Naive thymus-derived CD4-positive, alpha-beta T cell (primary cell): ENCODE measurements at regions not wholly inside any gene's neighbourhood (a gene's known extent, or its start where the extent isn't known, plus 50 kb on each side); places are given as distances from the start of the nearest gene placed in this dataset.

Experiments used
- ATAC-seq: fragments of 150-1000 bp; cut with Tn5 transposase; 2 replicates; pipeline ENCODE4 v1.10.0; 2021; ENCODE audit warnings: mild to moderate bottlenecking, moderate library complexity
- CTCF ChIA-PET: fragments of 350-600 bp; sonication (Branson Sonifier 250); formaldehyde crosslinking; loops from one replicate; lab custom pipeline; 2021; ENCODE audit warnings: antibody characterized with exemption; lab: Charles Lee
- POLR2A ChIA-PET: fragments of 350-600 bp; sonication (Branson Sonifier 250); formaldehyde crosslinking; loops from one replicate; lab custom pipeline; 2021; ENCODE audit warnings: antibody characterized with exemption, inconsistent platforms; lab: Charles Lee
- DNase-seq, 9 donors: peaks; one replicate each; pipeline versions ENCODE4 v3.0.0 to v3.0.0-alpha.2; 2020 to 2022; ENCODE audit warnings: mixed read lengths in 1 of 9
- H3K27ac ChIP-seq: one replicate; pipeline ENCODE4 v1.7.0; 2013; ENCODE audit warnings: mild to moderate bottlenecking, low read depth, low read length, moderate library complexity
- H3K27me3 ChIP-seq, 2 donors: one replicate each; pipeline ENCODE4 v1.7.0; 2013; ENCODE audit warnings: low read length in 2 of 2, mild to moderate bottlenecking in 2 of 2, moderate library complexity in 2 of 2; ENCODE audit not compliant: control insufficient read depth in 2 of 2, insufficient read depth in 2 of 2
- H3K36me3 ChIP-seq, 3 experiments: 1 replicate in 2 of 3; 2 replicates in 1 of 3; pipeline ENCODE4 v1.7.0; 2013; ENCODE audit warnings: low read length in 3 of 3, mild to moderate bottlenecking in 3 of 3, moderate library complexity in 1 of 3; ENCODE audit not compliant: insufficient read depth in 3 of 3, control insufficient read depth in 2 of 3
- H3K4me1 ChIP-seq, 2 donors: one replicate each; pipeline ENCODE4 v1.7.0; 2013; ENCODE audit warnings: low read length in 2 of 2, mild to moderate bottlenecking in 2 of 2, moderate library complexity in 1 of 2; ENCODE audit not compliant: control insufficient read depth in 2 of 2, insufficient read depth in 2 of 2
- H3K4me3 ChIP-seq: 2 replicates; pipeline ENCODE4 v1.7.0; 2013; ENCODE audit warnings: mild to moderate bottlenecking, low read length
- H3K9me3 ChIP-seq, 3 experiments: 1 replicate in 2 of 3; 2 replicates in 1 of 3; pipeline ENCODE4 v1.7.0; 2013; ENCODE audit warnings: low read length in 3 of 3; ENCODE audit not compliant: control insufficient read depth in 2 of 3
- H3K27ac Mint-ChIP-seq, 9 donors: one replicate each; pipeline ENCODE4 v1.8.0; 2020 to 2022; ENCODE audit warnings: mixed read lengths in 9 of 9, mild to moderate bottlenecking in 8 of 9, moderate library complexity in 5 of 9, inconsistent platforms in 2 of 9
- H3K27me3 Mint-ChIP-seq, 5 donors: one replicate each; pipeline ENCODE4 v1.8.0; 2021 to 2022; ENCODE audit warnings: mixed read lengths in 5 of 5, mild to moderate bottlenecking in 1 of 5
- H3K36me3 Mint-ChIP-seq, 5 donors: one replicate each; pipeline ENCODE4 v1.8.0; 2020 to 2022; ENCODE audit warnings: mixed read lengths in 5 of 5, mild to moderate bottlenecking in 3 of 5, inconsistent platforms in 1 of 5
- H3K4me1 Mint-ChIP-seq, 7 donors: one replicate each; pipeline ENCODE4 v1.8.0; 2020 to 2022; ENCODE audit warnings: mixed read lengths in 7 of 7, mild to moderate bottlenecking in 3 of 7, inconsistent platforms in 1 of 7
- H3K4me3 Mint-ChIP-seq, 10 donors: one replicate each; pipeline ENCODE4 v1.8.0; 2020 to 2022; ENCODE audit warnings: mild to moderate bottlenecking in 10 of 10, mixed read lengths in 10 of 10, moderate library complexity in 6 of 10, inconsistent platforms in 2 of 10
- H3K9me3 Mint-ChIP-seq, 11 donors: one replicate each; pipeline ENCODE4 v1.8.0; 2020 to 2022; ENCODE audit warnings: mixed read lengths in 11 of 11, mild to moderate bottlenecking in 4 of 11, inconsistent platforms in 1 of 11, moderate library complexity in 1 of 11
- intact Hi-C, 2 donors: fragments of 100-400 bp; cut with micrococcal nuclease; formaldehyde crosslinking; loops; one replicate each; pipeline ENCODE4 v1.15.1; 2023

- Mint-ChIP-seq H3K4me1 (peaks cover 10 to 32% (median 15%) of the 10 kb centered on the region in 7 donors), H3K9me3 (peaks cover 0 to 10% (median 0%) of the 10 kb centered on the region in 11 donors), H3K4me3 (peak overlapping the region in 1 of 10 donors; percentile 20), H3K36me3 (peaks cover 0 to 20% (median 7%) of the 10 kb centered on the region in 5 donors), H3K27me3 (no peaks in the 10 kb centered on the region), H3K27ac (no peak overlapping the region)
- no peak overlapping the region for H3K27ac ChIP-seq
- H3K9me3 ChIP-seq = peaks cover 0 to 4% (median 0%) of the 10 kb centered on the region in 3 experiments
- no peak for ATAC-seq
- intact Hi-C loops = no loop called here
- no peaks in the 10 kb centered on the region for H3K36me3 ChIP-seq
- no peaks in the 10 kb centered on the region for H3K4me1 ChIP-seq
- no peak overlapping the region for H3K4me3 ChIP-seq
- CTCF ChIA-PET = no interaction called here
- no peaks in the 10 kb centered on the region for H3K27me3 ChIP-seq
- POLR2A ChIA-PET = no interaction called here
- no peak for DNase-seq
These were observed 199.6 kb downstream of the BCL11B start for GRCh38 chr14:99072433-99072832.

- Mint-ChIP-seq H3K9me3 (peaks cover 0 to 10% (median 0%) of the 10 kb centered on the region in 11 donors), H3K27ac (no peak overlapping the region), H3K27me3 (no peaks in the 10 kb centered on the region), H3K36me3 (peaks cover 0 to 20% (median 7%) of the 10 kb centered on the region in 5 donors), H3K4me1 (peaks cover 10 to 31% (median 19%) of the 10 kb centered on the region in 7 donors), H3K4me3 (no peak overlapping the region)
- Histone ChIP-seq H3K4me3 (no peak overlapping the region), H3K27ac (no peak overlapping the region), H3K4me1 (no peaks in the 10 kb centered on the region), H3K36me3 (no peaks in the 10 kb centered on the region), H3K27me3 (no peaks in the 10 kb centered on the region), H3K9me3 (peaks cover 0 to 4% (median 0%) of the 10 kb centered on the region in 3 experiments)
- intact Hi-C loops = no loop called here
- no peak for DNase-seq
- ChIA-PET POLR2A (no interaction called here), CTCF (no interaction called here)
- ATAC-seq = no peak
These were observed 199.0 kb downstream of the BCL11B start for GRCh38 chr14:99072956-99073355.

- peaks cover 0 to 20% (median 7%) of the 10 kb centered on the region in 5 donors for H3K36me3 Mint-ChIP-seq
- peaks cover 11 to 30% (median 19%) of the 10 kb centered on the region in 7 donors for H3K4me1 Mint-ChIP-seq
- Histone ChIP-seq H3K4me1 (no peaks in the 10 kb centered on the region), H3K9me3 (peaks cover 0 to 4% (median 0%) of the 10 kb centered on the region in 3 experiments), H3K4me3 (no peak overlapping the region), H3K27ac (no peak overlapping the region), H3K36me3 (no peaks in the 10 kb centered on the region), H3K27me3 (no peaks in the 10 kb centered on the region)
- H3K4me3 Mint-ChIP-seq = no peak overlapping the region
- intact Hi-C loops = no loop called here
- peaks cover 0 to 10% (median 0%) of the 10 kb centered on the region in 11 donors for H3K9me3 Mint-ChIP-seq
- no peak for DNase-seq
- ATAC-seq = no peak
- no peak overlapping the region for H3K27ac Mint-ChIP-seq
- H3K27me3 Mint-ChIP-seq = no peaks in the 10 kb centered on the region
- ChIA-PET POLR2A (no interaction called here), CTCF (no interaction called here)
These were observed 198.6 kb downstream of the BCL11B start for GRCh38 chr14:99073431-99073830.

GRCh38 chr14:99075061-99075460 is 196.9 kb downstream of the BCL11B start:
- ChIA-PET POLR2A (no interaction called here), CTCF (no interaction called here)
- Mint-ChIP-seq H3K27ac (peak overlapping the region in 1 of 9 donors; percentile 55), H3K36me3 (peaks cover under 1 to 27% (median 13%) of the 10 kb centered on the region in 5 donors), H3K27me3 (no peaks in the 10 kb centered on the region), H3K4me3 (no peak overlapping the region), H3K9me3 (peaks cover 0 to 17% (median 3%) of the 10 kb centered on the region in 11 donors), H3K4me1 (peaks cover 13 to 33% (median 19%) of the 10 kb centered on the region in 7 donors)
- intact Hi-C loops = no loop called here
- no peaks in the 10 kb centered on the region for H3K4me1 ChIP-seq
- DNase-seq = no peak
- H3K27ac ChIP-seq = no peak overlapping the region
- no peaks in the 10 kb centered on the region for H3K27me3 ChIP-seq
- no peak for ATAC-seq
- H3K36me3 ChIP-seq = no peaks in the 10 kb centered on the region
- H3K9me3 ChIP-seq = peaks cover 0 to 4% (median 0%) of the 10 kb centered on the region in 3 experiments
- H3K4me3 ChIP-seq = no peak overlapping the region

- ChIA-PET POLR2A (no interaction called here), CTCF (no interaction called here)
- H3K36me3 ChIP-seq = no peaks in the 10 kb centered on the region
- Mint-ChIP-seq H3K9me3 (peaks cover 0 to 24% (median 5%) of the 10 kb centered on the region in 11 donors), H3K4me1 (peaks cover 8 to 31% (median 19%) of the 10 kb centered on the region in 7 donors), H3K27ac (peak overlapping the region in 1 of 9 donors; percentile 66), H3K36me3 (peaks cover 7 to 25% (median 18%) of the 10 kb centered on the region in 5 donors), H3K27me3 (no peaks in the 10 kb centered on the region), H3K4me3 (no peak overlapping the region)
- intact Hi-C loops = no loop called here
- H3K4me1 ChIP-seq = no peaks in the 10 kb centered on the region
- H3K27me3 ChIP-seq = no peaks in the 10 kb centered on the region
- DNase-seq = no peak
- ATAC-seq = peak; percentile 45
- H3K4me3 ChIP-seq = no peak overlapping the region
- H3K27ac ChIP-seq = no peak overlapping the region
- H3K9me3 ChIP-seq = peaks cover 0 to 4% (median 0%) of the 10 kb centered on the region in 3 experiments
These were observed 196.1 kb downstream of the BCL11B start for GRCh38 chr14:99075771-99076375.

- Mint-ChIP-seq H3K9me3 (peaks cover 0 to 24% (median 5%) of the 10 kb centered on the region in 11 donors), H3K27me3 (no peaks in the 10 kb centered on the region), H3K4me3 (peak overlapping the region in 1 of 10 donors; percentile 5), H3K4me1 (peaks cover 6 to 28% (median 19%) of the 10 kb centered on the region in 7 donors), H3K27ac (no peak overlapping the region), H3K36me3 (peaks cover 9 to 23% (median 21%) of the 10 kb centered on the region in 5 donors)
- DNase-seq (no peak), ATAC-seq (peak; percentile 45)
- no peaks in the 10 kb centered on the region for H3K36me3 ChIP-seq
- intact Hi-C loops = no loop called here
- H3K4me1 ChIP-seq = no peaks in the 10 kb centered on the region
- POLR2A ChIA-PET = no interaction called here
- no peak overlapping the region for H3K27ac ChIP-seq
- no peak overlapping the region for H3K4me3 ChIP-seq
- H3K9me3 ChIP-seq = no peaks in the 10 kb centered on the region
- no peaks in the 10 kb centered on the region for H3K27me3 ChIP-seq
- CTCF ChIA-PET = interaction anchor here (0.6 kb wide), 1 partner anchor 1239 kb away, joined by 4 read pairs; no protein-coding TSS in a partner anchor
These were observed 194.7 kb downstream of the BCL11B start for GRCh38 chr14:99077076-99077843.
